Inflammatory macrophage treated with lipopolysaccharide for 4 hours (primary cell): ENCODE measurements at regions not wholly inside any gene's neighbourhood (a gene's known extent, or its start where the extent isn't known, plus 50 kb on each side); places are given as distances from the start of the nearest gene placed in this dataset.

Source experiments
- DNase-seq: peaks from one replicate; pipeline ENCODE4 v3.0.0-alpha.2; 2020

- peak; percentile 8 for DNase-seq
Observed at GRCh38 chr5:20611620-20612019, 623.6 kb upstream of the CDH18 start.

GRCh38 chr5:20610681-20611080 is 622.7 kb upstream of the CDH18 start:
- no peak for DNase-seq

- peak; percentile 17 for DNase-seq
Observed at GRCh38 chr5:20609126-20609525, 621.1 kb upstream of the CDH18 start.

GRCh38 chr5:20608567-20608966 is 620.6 kb upstream of the CDH18 start:
- DNase-seq = no peak

- DNase-seq = no peak
Observed at GRCh38 chr5:20605732-20606525, 617.9 kb upstream of the CDH18 start.

- DNase-seq = no peak
Observed at GRCh38 chr5:20604992-20605391, 617.0 kb upstream of the CDH18 start.

GRCh38 chr5:20601678-20602100 is 613.7 kb upstream of the CDH18 start:
- no peak for DNase-seq

- DNase-seq = no peak
Observed at GRCh38 chr5:20590356-20590755, 602.4 kb upstream of the CDH18 start.

- DNase-seq = no peak
Observed at GRCh38 chr5:20575571-20575970, 587.6 kb upstream of the CDH18 start.

GRCh38 chr5:20574576-20574975 is 586.6 kb upstream of the CDH18 start:
- DNase-seq = no peak

GRCh38 chr5:20572614-20573013 is 584.6 kb upstream of the CDH18 start:
- no peak for DNase-seq

- DNase-seq = no peak
Observed at GRCh38 chr5:20570486-20570885, 582.5 kb upstream of the CDH18 start.

- DNase-seq = no peak
Observed at GRCh38 chr5:20562544-20562943, 574.5 kb upstream of the CDH18 start.

GRCh38 chr5:20559845-20560244 is 571.8 kb upstream of the CDH18 start:
- DNase-seq = no peak

- no peak for DNase-seq
Observed at GRCh38 chr5:20556115-20556763, 568.2 kb upstream of the CDH18 start.

- DNase-seq = no peak
Observed at GRCh38 chr5:20555034-20555433, 567.0 kb upstream of the CDH18 start.

GRCh38 chr5:20554001-20554400 is 566.0 kb upstream of the CDH18 start:
- DNase-seq = no peak

GRCh38 chr5:20537911-20538703 is 550.1 kb upstream of the CDH18 start:
- no peak for DNase-seq

- peak; percentile 44 for DNase-seq
Observed at GRCh38 chr5:20536813-20537212, 548.8 kb upstream of the CDH18 start.

GRCh38 chr5:20536341-20536740 is 548.3 kb upstream of the CDH18 start:
- DNase-seq = no peak

- no peak for DNase-seq
Observed at GRCh38 chr5:20528471-20528870, 540.5 kb upstream of the CDH18 start.

- DNase-seq = no peak
Observed at GRCh38 chr5:20524991-20525529, 537.1 kb upstream of the CDH18 start.

GRCh38 chr5:20522905-20523482 is 535.0 kb upstream of the CDH18 start:
- no peak for DNase-seq
